ENCODE measurements at regions not wholly inside any gene's neighbourhood (a gene's known extent, or its start where the extent isn't known, plus 50 kb on each side); places are given as distances from the start of the nearest gene placed in this dataset.
A peak's percentile ranks its signal among the peaks of the same experiment; 100 is the strongest.

DNA sequence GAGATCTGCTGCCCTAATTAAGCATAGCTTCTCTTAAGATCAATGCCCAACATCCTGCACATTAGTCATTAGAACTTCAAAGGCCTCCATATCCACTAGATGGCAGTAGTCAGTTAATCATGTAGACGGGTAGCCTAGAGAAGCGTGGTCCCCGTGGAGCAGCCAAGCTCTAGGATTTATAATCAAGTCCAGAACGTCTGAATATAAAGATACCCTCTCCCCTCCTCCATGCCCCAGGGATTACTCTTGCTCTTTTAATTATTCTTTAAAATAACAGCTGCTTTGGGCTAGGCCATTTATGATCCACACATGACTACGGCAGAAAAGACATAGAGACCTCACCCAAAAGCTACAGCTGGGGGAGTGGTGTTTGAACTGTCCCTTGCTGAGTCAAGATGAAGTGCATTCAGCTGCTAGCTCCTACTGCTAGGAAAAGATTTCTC lies 327.6 kb upstream of the PLET1 start:
- DNase-seq (ENCODE audit: low read depth), result peak; percentile 51

DNA sequence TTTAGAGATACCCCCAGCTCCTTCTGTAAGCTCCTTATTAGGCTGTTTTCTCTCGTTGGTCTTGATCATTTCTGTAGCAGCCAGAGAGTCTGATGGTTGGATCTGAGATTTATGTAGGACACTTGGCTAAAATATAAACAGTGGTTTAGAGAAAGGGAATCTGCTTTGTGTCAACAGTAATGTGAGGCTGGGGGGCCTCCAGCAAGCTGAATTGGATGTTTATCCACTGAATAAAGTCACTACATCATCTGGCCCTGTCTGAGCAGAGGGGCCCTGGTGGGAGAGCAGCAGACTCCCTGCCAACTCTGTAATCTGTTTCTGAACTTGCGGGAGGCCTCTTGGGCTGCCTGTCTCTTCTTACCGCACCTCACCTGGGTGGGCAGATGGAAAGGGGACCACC lies 328.5 kb upstream of the PLET1 start:
- no peak for DNase-seq (ENCODE audit: low read depth)

DNA sequence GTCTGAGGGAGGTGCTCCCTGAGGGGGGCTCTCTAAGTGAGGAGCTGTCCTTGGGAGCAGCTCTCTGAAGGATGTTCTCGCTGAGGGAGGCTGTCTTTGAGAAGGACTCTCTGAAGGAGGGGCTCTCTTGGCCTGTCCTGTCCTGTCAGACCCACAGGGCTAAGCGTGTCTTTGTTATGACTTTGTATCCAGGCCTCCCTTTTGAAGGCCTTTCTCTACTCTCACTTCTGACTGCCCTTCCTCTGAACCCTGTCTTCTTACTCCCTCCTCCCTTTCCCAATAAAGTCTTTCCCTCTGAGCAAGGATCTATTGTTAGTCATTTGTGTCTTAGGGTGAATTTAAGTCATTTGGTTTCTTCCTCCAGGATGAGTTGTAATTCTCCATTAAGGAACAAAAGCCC lies 330.1 kb upstream of the PLET1 start:
- no peak for DNase-seq (ENCODE audit: low read depth)

DNA sequence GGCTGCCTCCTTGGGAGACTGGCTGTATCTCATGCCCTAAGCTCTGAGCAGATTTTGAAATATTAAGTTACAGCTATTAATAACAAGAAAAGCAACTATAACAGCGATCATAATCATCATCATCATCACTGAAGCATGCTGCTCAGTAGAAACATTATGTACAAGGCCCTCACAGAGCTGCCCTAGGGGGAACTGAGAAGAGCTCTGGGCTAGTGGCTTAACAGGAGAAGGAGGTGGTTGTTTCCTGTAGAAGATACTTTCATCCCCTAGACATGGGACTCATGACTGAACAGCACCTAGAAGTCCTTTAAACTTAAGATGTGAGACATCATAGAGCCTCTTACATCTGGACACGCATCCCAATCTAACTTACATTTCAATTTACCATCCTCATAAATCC lies 332.8 kb upstream of the PLET1 start:
- no peak for DNase-seq (ENCODE audit: low read depth)

DNA sequence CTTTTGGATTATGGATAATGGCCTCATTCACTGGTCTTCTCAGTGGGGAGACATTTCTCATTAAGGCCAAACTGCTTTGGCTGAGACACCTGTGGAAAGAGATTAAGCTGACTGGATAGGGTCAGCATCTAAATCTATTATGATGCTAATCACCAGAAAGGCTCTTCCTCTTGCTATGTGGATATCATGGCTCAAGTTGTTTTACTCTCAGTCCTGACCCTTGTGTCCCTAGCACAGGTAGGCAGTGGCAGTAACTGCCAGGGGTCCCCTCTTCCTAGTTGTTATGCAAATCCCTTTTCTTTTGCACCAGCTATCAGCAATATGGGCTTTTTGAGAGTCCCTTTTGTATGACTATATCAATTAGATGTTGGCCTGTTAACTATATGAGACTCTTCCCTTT lies 335.7 kb upstream of the PLET1 start:
- DNase-seq (ENCODE audit: low read depth), result no peak

DNA sequence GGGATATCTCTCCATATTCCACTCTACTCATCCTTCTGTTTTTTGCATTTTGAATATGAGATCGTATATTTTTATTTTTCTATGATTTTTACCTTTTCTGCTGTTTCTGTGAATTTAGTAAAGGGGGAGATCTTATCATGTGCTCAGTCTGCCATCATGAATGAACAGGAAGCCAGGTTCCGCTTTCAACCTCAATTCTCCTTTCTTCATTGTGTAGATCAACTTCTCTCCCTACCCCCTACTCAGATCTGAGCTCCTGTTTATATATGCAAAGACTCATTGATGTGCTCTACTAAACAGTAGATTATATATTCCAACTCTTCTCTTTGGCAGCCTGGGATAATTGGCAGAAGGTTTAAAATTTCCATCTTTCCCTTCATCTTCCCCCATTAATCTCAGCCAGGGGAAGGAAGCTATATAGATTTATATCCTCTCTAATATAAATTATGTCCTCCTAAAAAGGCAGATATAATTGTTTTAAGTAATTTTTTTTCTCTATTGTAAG lies 336.7 kb upstream of the PLET1 start:
- DNase-seq (ENCODE audit: low read depth), result no peak

DNA sequence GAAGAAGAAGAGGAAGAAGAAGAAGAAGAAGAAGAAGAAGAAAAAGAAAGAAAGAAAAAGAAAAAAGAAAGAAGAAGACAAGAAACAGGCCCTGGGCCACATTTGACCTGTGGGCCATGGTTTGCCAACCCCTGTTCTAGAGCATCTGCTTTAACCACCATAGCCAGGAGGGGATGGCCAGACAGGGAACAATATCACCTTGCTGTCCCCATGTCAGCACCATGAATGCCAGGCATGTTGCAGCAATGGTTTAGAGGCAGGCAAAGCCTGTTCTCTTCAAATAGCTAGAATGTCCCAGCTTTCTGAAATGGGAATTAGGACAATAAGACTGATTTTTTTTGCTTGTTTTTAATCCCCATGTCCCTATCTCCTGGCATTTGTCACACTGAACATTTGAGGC lies 338.6 kb upstream of the PLET1 start:
- no peak for DNase-seq (ENCODE audit: low read depth)

DNA sequence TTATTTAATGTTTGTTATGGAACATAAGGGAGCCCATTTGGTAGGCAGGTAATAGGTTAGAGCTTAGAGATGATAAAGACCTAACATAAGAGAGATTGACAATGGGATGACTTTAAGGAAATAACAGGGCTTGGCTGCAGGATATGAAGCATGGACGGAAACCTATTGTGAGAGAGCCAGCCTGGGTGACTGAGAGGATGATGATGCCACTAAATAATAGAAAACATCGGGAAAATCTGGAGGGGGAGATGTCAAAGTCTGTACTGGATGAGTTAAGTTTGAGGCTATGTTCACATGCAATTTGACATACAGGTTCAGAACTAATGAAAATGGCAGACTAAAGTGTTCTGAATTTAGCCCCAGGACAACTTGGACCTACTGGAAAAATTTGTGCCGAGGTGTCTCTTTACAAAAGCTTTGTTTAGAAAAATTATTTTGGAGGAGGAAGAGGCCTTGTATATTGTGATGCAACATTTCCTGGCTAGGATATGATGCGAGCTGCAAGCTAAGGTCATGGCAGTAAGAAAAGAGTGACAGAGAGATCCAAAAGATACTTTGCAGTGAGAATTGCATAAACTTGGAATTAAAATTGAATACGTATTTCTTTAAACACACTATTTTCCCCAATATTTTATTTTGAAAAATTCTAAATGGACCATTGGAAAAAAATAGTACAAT lies 339.3 kb upstream of the PLET1 start:
- DNase-seq (ENCODE audit: low read depth), result no peak

DNA sequence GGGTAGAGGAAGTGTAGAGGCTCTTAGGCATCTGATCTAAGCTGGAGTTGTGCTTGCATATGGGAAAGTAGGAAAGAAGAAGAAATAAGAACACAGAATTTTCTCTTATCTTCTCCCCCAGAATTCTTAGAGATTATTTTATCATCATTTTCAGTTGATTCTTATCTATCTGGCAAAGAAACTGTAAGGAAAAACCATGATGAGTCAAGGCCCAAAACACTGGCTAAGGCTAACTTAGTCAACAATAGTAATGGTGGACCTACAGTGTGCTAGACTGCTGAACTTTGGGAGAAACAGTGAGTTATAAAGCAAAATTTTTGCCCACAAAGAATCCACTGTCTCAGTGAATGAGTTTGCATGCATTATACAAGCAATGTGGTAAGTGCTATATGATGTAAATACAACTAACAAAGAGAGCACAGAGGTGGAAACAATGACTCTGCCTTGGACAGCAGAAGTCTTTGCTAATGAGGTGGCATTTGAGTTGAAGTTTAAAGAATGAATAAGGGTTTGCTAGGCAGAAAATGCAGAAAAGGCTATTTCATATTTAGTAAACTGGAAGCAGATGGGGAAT lies 344.5 kb upstream of the PLET1 start:
- DNase-seq (ENCODE audit: low read depth), result no peak

DNA sequence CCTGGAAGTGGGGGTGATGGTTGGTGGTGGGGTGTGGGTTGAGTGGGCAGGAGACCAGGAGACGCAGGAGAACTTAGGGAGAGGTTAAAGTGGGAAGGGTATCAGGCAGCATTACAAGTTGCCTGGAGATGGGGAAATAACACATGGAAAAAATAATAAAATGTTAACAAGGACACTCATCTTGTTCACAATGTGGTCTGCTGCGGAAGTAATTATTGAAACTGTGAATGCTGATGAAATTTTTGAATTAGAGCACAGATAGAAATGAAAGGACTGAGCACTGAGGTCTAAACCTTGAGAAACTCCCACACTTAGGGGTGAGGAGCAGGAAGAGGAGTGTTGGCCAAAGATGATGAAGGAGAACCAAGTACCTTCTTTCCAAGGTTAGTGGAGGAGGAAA lies 346.0 kb upstream of the PLET1 start:
- no peak for DNase-seq (ENCODE audit: low read depth)

DNA sequence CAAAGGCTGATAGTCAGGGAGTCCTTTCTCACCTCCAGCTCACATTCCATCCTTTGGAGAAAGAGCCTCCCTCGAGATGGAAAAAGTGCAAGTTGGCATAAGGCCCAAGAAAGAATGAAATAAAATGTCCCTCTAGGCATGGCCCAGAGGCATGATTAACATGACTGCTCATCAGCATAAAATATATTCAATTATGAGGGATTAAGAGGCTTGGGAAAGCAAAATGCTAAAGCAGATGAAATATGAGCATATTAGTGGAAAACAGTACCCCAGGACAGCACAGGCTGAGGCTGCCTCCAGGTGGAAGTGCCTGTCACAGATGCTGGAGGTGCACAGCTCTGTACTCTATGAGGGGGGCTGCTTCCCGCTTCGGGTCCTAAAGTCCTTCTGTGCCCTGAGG lies 347.8 kb upstream of the PLET1 start:
- DNase-seq (ENCODE audit: low read depth), result no peak

DNA sequence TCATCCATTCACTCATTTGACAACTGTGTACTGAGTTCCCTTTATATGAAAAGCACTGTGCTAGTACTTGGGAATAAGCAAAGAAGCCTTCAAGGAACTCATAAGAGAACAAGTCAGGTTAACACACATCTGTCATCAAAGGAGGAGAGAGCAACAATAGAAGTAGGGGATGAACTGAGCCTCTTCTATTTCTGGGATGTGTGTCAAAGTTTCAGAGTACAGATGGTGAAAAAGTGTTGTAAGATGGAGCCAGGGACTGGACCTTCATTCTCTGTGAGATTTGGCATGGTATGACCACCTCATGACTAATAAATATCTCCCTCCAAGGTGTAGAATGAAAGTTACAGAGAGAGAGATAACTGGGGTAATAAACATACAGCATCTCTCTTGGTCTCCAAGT lies 349.8 kb upstream of the PLET1 start:
- DNase-seq (ENCODE audit: low read depth), result no peak

DNA sequence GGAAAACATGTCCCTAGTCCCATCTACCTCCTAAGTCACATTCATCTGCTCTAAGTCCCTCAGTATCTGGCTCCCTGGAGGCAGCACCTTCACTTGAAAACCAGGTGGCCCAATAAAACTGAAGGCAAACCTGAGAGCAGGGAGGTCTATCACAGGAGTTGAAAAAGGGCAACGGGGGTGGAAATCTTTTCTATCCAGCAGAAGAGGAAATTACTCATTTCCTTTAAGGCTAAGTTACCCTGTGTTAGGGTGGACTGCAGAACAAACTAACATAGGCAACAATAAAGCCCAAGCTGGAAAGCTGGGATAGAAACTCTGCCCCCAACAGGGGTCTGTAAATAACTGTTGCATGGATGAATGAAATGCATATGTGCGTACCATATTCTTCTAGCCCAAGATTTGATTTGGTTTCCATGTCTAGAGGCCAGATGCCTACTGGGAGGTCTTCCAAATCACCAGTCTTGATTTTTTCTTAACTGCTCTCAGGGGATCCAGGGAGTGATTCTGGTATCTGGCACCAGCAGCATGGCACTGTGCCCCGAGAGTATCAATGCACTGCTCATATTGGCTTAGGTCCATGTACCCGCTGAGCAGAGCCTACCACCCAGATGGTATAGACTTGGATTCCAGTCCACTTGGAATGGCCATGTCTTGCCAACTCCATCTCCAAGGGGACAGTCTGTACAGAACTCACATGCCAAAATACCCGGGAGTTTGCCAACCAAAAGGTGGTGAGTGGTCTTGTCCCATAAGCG lies 350.0 kb upstream of the NCAM1 start:
- no peak for DNase-seq (ENCODE audit: low read depth)

DNA sequence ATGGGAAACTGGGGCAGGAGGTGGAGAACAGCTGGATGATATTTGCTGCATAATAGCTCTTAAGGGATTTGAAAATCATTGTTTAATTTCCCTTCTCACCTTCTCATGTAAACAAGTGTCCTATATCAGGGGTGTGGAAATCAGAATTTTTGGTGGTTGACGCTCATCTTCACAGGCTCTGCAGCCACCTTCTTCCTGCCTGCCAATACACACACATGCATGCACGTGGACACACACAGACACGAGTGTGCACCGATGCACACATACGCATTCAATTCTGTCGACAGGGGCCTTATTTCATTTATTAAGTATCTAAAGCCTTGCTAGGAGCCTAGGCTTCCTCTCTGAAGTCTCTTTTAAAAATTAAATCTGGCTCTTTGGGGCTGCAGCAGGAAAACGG lies 349.4 kb upstream of the NCAM1 start:
- DNase-seq (ENCODE audit: low read depth), result no peak

DNA sequence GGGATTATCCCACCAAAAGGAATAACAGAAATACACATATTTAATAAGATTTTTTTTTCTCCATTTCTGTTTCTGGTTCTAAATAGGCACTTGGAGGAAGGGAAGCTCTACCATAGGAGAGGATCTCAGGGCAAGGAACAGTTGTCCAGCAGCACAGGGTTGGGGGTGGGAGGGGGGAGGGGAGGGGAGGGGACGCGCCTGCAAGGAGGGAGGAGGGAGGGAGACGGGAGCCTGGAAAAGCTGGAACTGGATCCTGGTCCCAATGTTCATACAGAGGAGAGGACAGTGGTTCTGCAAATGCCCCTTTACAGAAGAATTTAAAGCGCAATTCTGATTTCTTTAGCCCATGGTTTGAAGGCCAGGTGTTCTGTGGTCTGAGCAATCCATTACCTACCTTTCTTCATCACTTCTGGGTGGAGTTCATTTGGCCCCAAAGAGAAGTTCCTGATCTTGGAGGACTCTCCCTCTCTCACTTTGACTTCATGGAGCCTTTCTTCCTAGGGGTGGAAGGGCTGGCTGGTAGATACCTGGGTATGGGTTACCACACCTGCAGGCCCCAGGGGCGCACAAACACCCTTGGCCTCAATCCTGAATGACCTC lies 348.9 kb upstream of the NCAM1 start:
- DNase-seq (ENCODE audit: low read depth), result no peak

DNA sequence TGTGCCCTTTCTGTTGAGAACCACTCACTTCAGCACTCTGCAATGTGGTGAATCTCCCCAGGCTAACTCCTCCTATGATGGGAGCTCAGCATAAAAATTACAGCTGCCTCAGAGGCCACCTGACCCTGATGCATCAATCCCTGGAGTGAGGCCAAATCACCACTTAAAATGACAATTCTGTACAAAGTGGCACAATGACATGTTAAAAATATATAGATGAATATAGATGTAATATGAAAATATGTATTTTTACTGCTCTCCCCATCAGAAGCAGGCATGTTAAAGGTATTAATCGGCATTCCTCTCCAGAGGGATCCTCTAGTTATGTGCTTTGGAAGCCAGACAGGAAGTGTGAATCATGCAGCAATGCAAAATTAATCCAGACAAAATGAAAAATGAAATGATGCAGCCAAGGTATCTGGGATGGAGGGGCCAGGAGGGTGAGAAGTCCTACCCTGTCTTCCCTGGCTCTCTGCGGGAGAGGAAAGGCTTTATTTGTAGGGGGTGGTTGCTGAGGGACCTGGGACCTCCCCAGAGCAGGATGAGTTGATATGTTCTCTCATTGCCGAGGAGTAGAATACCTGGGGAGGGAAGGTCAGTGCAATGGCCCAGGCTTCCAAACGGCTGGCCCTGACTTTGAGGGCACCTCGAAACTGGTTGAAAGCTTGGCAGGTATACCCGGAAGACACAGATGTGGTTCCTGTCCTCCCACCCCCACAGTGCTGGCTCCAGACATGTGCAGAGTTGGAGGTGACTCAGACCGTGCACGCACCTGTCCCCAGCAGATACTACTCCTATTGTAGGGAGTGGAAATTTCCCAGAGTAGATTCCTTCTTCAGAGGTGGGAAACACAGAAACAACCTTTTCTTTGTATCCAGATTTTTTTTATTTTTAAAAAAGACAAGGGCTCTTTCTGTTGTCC lies 347.9 kb upstream of the NCAM1 start:
- peak; percentile 27 for DNase-seq (ENCODE audit: low read depth)

DNA sequence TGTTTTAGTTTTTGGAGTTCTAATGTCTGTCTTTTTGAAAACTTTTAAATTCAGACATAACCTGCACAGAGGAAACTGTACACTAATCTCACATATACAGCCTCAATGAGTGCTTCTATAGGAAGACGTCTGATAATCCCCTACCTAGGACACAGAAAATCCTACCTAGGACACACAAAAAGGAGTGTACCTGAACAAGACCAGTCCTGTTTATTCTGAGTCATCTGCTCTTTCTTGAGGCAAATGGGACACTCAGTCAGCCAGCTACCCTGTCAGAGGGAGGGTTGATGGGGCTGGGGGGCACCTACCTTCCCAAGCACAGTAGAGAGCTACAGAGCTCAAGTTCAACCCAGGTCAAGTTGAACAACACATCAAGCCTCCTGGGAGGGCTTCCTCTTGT lies 346.6 kb upstream of the NCAM1 start:
- no peak for DNase-seq (ENCODE audit: low read depth)

DNA sequence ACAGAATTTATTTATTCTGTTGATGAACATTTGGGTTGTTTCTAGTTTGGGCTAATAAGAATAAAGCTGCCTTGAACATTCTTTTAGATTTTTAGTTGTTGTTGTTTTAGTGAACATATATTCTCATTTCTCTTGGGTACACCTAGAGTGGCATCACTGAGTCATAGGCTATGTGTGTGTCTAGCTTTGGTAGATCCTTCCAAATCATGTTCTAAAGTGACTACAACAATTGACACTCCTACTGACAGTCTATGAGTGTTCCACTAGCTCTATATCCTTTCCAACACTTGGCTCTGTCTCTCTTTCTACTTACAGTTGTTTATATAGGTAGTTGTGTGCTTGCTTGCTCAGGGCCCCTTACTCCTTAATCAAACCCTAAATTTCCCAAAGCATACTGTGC lies 346.0 kb upstream of the NCAM1 start:
- no peak for DNase-seq (ENCODE audit: low read depth)

DNA sequence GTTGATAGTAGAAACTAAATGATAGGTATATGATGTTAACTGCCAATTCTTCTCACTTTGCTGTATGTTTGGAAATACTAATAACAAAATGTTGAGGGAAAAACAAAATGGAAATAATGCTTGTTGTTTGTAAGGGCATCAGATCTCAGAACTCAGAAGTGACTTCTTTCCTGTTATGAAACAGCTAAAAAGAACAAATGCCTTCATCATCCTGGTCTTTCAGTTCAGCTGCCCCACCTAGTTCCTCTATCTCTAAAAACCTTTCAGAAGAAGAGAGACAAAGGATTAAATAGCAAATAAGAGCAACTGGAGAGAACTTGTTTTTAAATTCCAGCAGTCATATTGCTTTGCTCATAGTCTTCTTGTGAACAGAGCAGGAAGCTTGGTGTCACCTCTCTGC lies 345.3 kb upstream of the NCAM1 start:
- no peak for DNase-seq (ENCODE audit: low read depth)

DNA sequence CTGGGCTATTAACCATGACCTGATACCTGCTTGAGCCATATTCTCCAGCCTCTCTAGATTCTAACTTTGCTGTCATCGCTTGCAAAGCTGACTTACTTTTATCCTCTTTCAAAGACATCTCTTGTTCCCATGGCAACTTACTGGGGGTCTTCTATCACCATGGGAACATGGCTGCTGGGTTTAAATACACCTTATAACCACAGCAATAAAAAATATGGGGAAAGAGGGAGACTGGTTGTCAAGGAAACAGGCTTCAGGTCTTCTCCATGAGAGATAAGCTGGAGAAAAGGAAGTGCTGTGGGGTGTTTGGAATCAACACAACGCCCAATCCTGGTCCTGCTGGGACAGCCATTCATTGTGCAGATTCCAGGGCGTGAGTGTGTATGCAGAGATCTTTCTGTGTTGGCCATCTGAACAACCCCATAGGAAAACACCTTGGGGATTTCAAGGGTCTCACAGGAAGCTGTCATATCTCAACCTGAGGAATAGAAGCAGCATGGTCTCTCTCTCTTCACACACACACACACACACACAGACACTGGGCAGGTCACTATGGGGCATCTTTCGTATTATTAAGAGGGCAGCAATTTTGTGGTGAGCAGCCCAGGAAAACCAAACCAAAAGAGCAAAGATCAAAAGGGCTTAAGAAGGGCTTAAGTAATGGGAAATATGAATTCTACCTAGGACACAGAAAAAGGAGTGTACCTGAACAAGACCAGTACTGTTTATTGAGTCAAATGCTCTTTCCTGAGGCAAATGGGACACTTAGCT lies 344.7 kb upstream of the NCAM1 start:
- no peak for DNase-seq (ENCODE audit: low read depth)

DNA sequence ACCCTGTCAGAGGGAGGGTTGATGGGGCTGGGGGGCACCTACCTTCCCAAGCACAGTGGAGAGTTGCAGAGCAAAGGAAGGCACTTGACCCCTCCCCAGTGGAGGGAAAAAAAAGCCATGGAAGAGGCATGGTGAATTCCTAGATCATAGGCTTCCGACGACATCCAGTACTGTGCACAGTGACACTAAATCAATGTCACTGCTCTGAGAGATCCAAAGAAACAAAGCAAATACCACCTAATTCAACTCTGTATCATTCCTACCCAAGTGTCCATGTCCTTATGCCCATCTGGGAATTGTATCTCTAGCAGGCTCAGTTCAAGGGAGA lies 344.2 kb upstream of the NCAM1 start:
- no peak for DNase-seq (ENCODE audit: low read depth)

Data from non-pigmented ciliary epithelial cell (primary cell).